Endothelial cell of umbilical vein (primary cell): ENCODE measurements at regions not wholly inside any gene's neighbourhood (a gene's known extent, or its start where the extent isn't known, plus 50 kb on each side); places are given as distances from the start of the nearest gene placed in this dataset.

Experiments used
- BruUV-seq: library from RNA; stranded (reverse); fragments of 400-500 nt; replicated peaks from 2 replicates; lab custom pipeline; 2021; lab: Mats Ljungman, UMichigan
- CTCF ChIA-PET: fragments of 300-600, 350-600 bp; sonication (Branson Sonifier 250); formaldehyde crosslinking; loops from one replicate; lab custom pipeline; 2021; ENCODE audit warnings: antibody characterized with exemption, inconsistent platforms; lab: Charles Lee
- POLR2A ChIA-PET: fragments of 300-600, 350-600 bp; sonication (Branson Sonifier 250); formaldehyde crosslinking; loops from one replicate; lab custom pipeline; 2021; ENCODE audit warnings: antibody characterized with exemption, inconsistent platforms; lab: Charles Lee
- DNase-seq: peaks from one replicate; pipeline ENCODE4 v3.0.0-alpha.2; 2011; ENCODE audit warnings: low read depth, low spot score
- FAIRE-seq: peaks from 2 replicates; lab custom pipeline; 2011; peaks lifted over from hg19 to GRCh38; lab: Jason Lieb, UNC
- H2AFZ ChIP-seq: 2 replicates; pipeline ENCODE4 v1.6.0; 2012; ENCODE audit warnings: low read depth, low read length, control low read depth, inconsistent platforms
- H3K27ac ChIP-seq: 2 replicates; pipeline ENCODE4 v1.5.1; 2011; ENCODE audit warnings: low read depth, mild to moderate bottlenecking, control low read depth, low read length, moderate library complexity; ENCODE audit not compliant: insufficient read depth
- H3K27me3 ChIP-seq, 2 experiments: 2 replicates each; pipeline versions ENCODE4 v1.6.0 to v1.6.1; 2011; ENCODE audit warnings: low read length in 2 of 2, mixed read lengths in 1 of 2; ENCODE audit not compliant: control insufficient read depth in 2 of 2, insufficient read depth in 2 of 2
- H3K36me3 ChIP-seq, 2 experiments: 2 replicates in 1 of 2; 3 replicates in 1 of 2; pipeline ENCODE4 v1.5.1; 2011; ENCODE audit warnings: low read length in 2 of 2, mild to moderate bottlenecking in 1 of 2, moderate library complexity in 1 of 2; ENCODE audit not compliant: control insufficient read depth in 2 of 2, insufficient read depth in 2 of 2; ENCODE audit errors: extremely low read depth in 1 of 2
- H3K4me1 ChIP-seq: 3 replicates; pipeline ENCODE4 v1.5.1; 2011; ENCODE audit warnings: mild to moderate bottlenecking, low read length; ENCODE audit not compliant: control insufficient read depth, insufficient read depth; ENCODE audit errors: extremely low read depth
- H3K4me2 ChIP-seq: 2 replicates; pipeline ENCODE4 v1.6.1; 2011; ENCODE audit warnings: low read length, control low read depth, mixed read lengths; ENCODE audit not compliant: insufficient read depth
- H3K4me3 ChIP-seq, 3 experiments: fragments of 200-600 bp in 1 of 3; sonication (generic), shearing (Covaris generic) in 1 of 3; replicated peaks in 1 of 3; 2 replicates each; pipeline ENCODE4 v1.5.1; 2011 to 2016; ENCODE audit warnings: control low read depth in 3 of 3, low read length in 3 of 3, mild to moderate bottlenecking in 2 of 3, inconsistent platforms in 1 of 3, low read depth in 1 of 3, moderate library complexity in 1 of 3; ENCODE audit not compliant: insufficient read depth in 1 of 3
- H3K79me2 ChIP-seq: 2 replicates; pipeline ENCODE4 v1.6.0; 2012; ENCODE audit warnings: low read length, inconsistent platforms; ENCODE audit not compliant: control insufficient read depth, insufficient read depth
- H3K9ac ChIP-seq: replicated peaks from 2 replicates; pipeline ENCODE3; 2011; ENCODE audit warnings: low read length, control low read depth; ENCODE audit not compliant: insufficient read depth; ENCODE audit errors: extremely low read depth
- H3K9me1 ChIP-seq: replicated peaks from 3 replicates; pipeline ENCODE4 v1.6.0; 2011; ENCODE audit warnings: mild to moderate bottlenecking, low read length; ENCODE audit not compliant: control insufficient read depth, insufficient read depth; ENCODE audit errors: extremely low read depth
- H3K9me3 ChIP-seq: replicated peaks from 2 replicates; pipeline ENCODE4 v1.5.1; 2012; ENCODE audit warnings: low read length, inconsistent platforms; ENCODE audit not compliant: control insufficient read depth, insufficient read depth
- H4K20me1 ChIP-seq: replicated peaks from 2 replicates; pipeline ENCODE3; 2011; ENCODE audit warnings: mild to moderate bottlenecking, low read length; ENCODE audit not compliant: control insufficient read depth, insufficient read depth; ENCODE audit errors: extremely low read depth
- CTCF ChIP-seq, 2 donors: IDR thresholded peaks; 1 replicate in 1 of 2; 2 replicates in 1 of 2; pipeline ENCODE4 v1.5.1; 2011; ENCODE audit warnings: low read length in 2 of 2, mild to moderate bottlenecking in 2 of 2, moderate library complexity in 2 of 2, control low read depth in 1 of 2, inconsistent platforms in 1 of 2, low read depth in 1 of 2; ENCODE audit not compliant: insufficient read depth in 1 of 2; ENCODE audit errors: extremely low read depth in 1 of 2
- EZH2 ChIP-seq: IDR thresholded peaks from 2 replicates; pipeline ENCODE4 v1.6.1; 2012; ENCODE audit warnings: borderline replicate concordance, low read depth, mild to moderate bottlenecking, moderate library complexity, low read length, inconsistent platforms; ENCODE audit not compliant: severe bottlenecking
- FOS ChIP-seq: IDR thresholded peaks from 2 replicates; pipeline ENCODE4 v1.6.1; 2011; ENCODE audit warnings: mild to moderate bottlenecking, low read length, moderate library complexity, borderline replicate concordance; ENCODE audit not compliant: insufficient read depth
- GATA2 ChIP-seq: IDR thresholded peaks from 2 replicates; pipeline ENCODE4 v1.7.0; 2011; ENCODE audit warnings: low read depth, mild to moderate bottlenecking, moderate library complexity, mixed read lengths, low read length; ENCODE audit not compliant: insufficient read length, insufficient read depth
- JUN ChIP-seq: IDR thresholded peaks from 2 replicates; pipeline ENCODE4 v1.6.1; 2011; ENCODE audit warnings: borderline replicate concordance, low read depth; ENCODE audit not compliant: insufficient read length, insufficient read depth
- MAX ChIP-seq: IDR thresholded peaks from 2 replicates; pipeline ENCODE4 v1.6.1; 2011; ENCODE audit not compliant: insufficient read depth, insufficient read length
- MYC ChIP-seq: IDR thresholded peaks from one replicate; pipeline ENCODE4 v1.6.1; 2011; ENCODE audit warnings: mild to moderate bottlenecking, low read depth, low read length
- POLR2A ChIP-seq: IDR thresholded peaks from 2 replicates; pipeline ENCODE4 v1.6.1; 2012; ENCODE audit warnings: low read depth, mild to moderate bottlenecking, control low read depth, low read length
- POLR2AphosphoS5 ChIP-seq: IDR thresholded peaks from 2 replicates; pipeline ENCODE4 v1.6.1; 2012; ENCODE audit warnings: low read depth, mild to moderate bottlenecking, control low read depth, low read length, moderate library complexity; ENCODE audit not compliant: insufficient read depth
- dilution Hi-C: fragments of 300-500 bp; cut with MboI; formaldehyde crosslinking; loops from one replicate; pipeline ENCODE4 v1.15.0; 2019; ENCODE audit warnings: low sequenced_read_pairs; ENCODE audit not compliant: extremely low pct_ligation_motif_present
- intact Hi-C: fragments of 100-400 bp; cut with micrococcal nuclease; formaldehyde crosslinking; loops from one replicate; pipeline ENCODE4 v1.10.0; 2022

GRCh38 chr7:98515201-98515600 lies 101.9 kb upstream of the NPTX2 start:
- DNase-seq, result no peak
- FAIRE-seq, result no peak

More at GRCh38 chr7:98515201-98515600, 101.9 kb upstream of the NPTX2 start:
- no peaks in the 10 kb centered on the region for H3K9me1 ChIP-seq
- BruUV-seq, result no TSS peak
- H3K27me3 ChIP-seq, result no peaks in the 10 kb centered on the region
- ChIA-PET CTCF (no interaction called here), POLR2A (no interaction called here)
- no peak overlapping the region for H3K4me3 ChIP-seq
- no peaks in the 10 kb centered on the region for H4K20me1 ChIP-seq
- no peak overlapping the region for H3K27ac ChIP-seq
- intact Hi-C loops, result no loop called here
- no peaks in the 10 kb centered on the region for H3K36me3 ChIP-seq
- H3K9ac ChIP-seq, result no peak overlapping the region
- no peaks in the 10 kb centered on the region for H3K79me2 ChIP-seq
- H3K9me3 ChIP-seq, result no peaks in the 10 kb centered on the region
- no peak overlapping the region for H2AFZ ChIP-seq
- dilution Hi-C loops, result no loop called here
- no peaks in the 10 kb centered on the region for H3K4me1 ChIP-seq
- no peak overlapping the region for H3K4me2 ChIP-seq
- TF ChIP-seq EZH2 (no peak), POLR2AphosphoS5 (no peak), FOS (no peak), JUN (no peak), CTCF (IDR thresholded peaks at IDR 0.05; ENCODE audit: extremely low read depth in 1 of 2, insufficient read depth in 1 of 2, low read depth in 1 of 2, low read length in 2 of 2) (no peak), POLR2A (no peak), MYC (no peak), GATA2 (no peak), MAX (no peak)
